GM12878 (cell line): ENCODE measurements at regions not wholly inside any gene's neighbourhood (a gene's known extent, or its start where the extent isn't known, plus 50 kb on each side); places are given as distances from the start of the nearest gene placed in this dataset.

Experiments used
- ATAC-seq: fragments of 200-7000 bp; cut with Tn5 transposase; 3 replicates; pipeline ENCODE4 v1.9.1; 2020; ENCODE audit warnings: mild to moderate bottlenecking, moderate library complexity
- BruUV-seq: library from RNA; stranded (reverse); fragments of 400-500 nt; replicated peaks from 2 replicates; lab custom pipeline; 2021; lab: Mats Ljungman, UMichigan
- CTCF ChIA-PET: fragments of 300-600 bp; sonication (Branson Sonifier 250); formaldehyde crosslinking; extraction: SDS; loops from one replicate; lab custom pipeline; 2021; ENCODE audit warnings: inconsistent platforms; lab: Yijun Ruan, JAX
- POLR2A ChIA-PET: fragments of 350-600 bp; formaldehyde crosslinking; extraction: SDS; loops from one replicate; lab custom pipeline; 2021; ENCODE audit warnings: inconsistent platforms; lab: Charles Lee
- RAD21 ChIA-PET: fragments of 300-600 bp; sonication (Branson Sonifier 250); formaldehyde crosslinking; loops from one replicate; lab custom pipeline; 2023; ENCODE audit warnings: antibody characterized with exemption; ENCODE audit not compliant: unreplicated experiment; lab: Charles Lee
- SMC1A ChIA-PET: fragments of 300-600 bp; sonication (Branson Sonifier 250); formaldehyde crosslinking; loops from one replicate; lab custom pipeline; 2023; ENCODE audit not compliant: unreplicated experiment, uncharacterized antibody; lab: Charles Lee
- DNase-seq: peaks from one replicate; pipeline ENCODE4 v3.0.0-alpha.2; 2011; ENCODE audit warnings: low read depth, low spot score
- FAIRE-seq: peaks from 3 replicates; lab custom pipeline; 2011; peaks lifted over from hg19 to GRCh38; lab: Jason Lieb, UNC
- H2AFZ ChIP-seq: 2 replicates; pipeline ENCODE4 v1.6.0; 2011; ENCODE audit warnings: low read depth, low read length, control low read depth; ENCODE audit not compliant: control insufficient read depth
- H3K27ac ChIP-seq: 2 replicates; pipeline ENCODE4 v1.5.1; 2011; ENCODE audit warnings: control low read depth; ENCODE audit not compliant: control insufficient read depth, insufficient read depth
- H3K27me3 ChIP-seq, 2 experiments: replicated peaks in 1 of 2; 2 replicates each; pipeline versions ENCODE4 v1.6.0 to v1.6.1; 2011; ENCODE audit warnings: low read length in 1 of 2; ENCODE audit not compliant: control insufficient read depth in 2 of 2, insufficient read depth in 2 of 2
- H3K36me3 ChIP-seq, 2 experiments: 2 replicates each; pipeline ENCODE4 v1.5.1; 2011; ENCODE audit warnings: low read length in 1 of 2; ENCODE audit not compliant: control insufficient read depth in 2 of 2, insufficient read depth in 2 of 2
- H3K4me1 ChIP-seq: 2 replicates; pipeline ENCODE4 v1.6.1; 2011; ENCODE audit warnings: mild to moderate bottlenecking, low read length, moderate library complexity, mixed read lengths; ENCODE audit not compliant: control insufficient read depth, insufficient read depth
- H3K4me2 ChIP-seq: 2 replicates; pipeline ENCODE4 v1.6.0; 2011; ENCODE audit warnings: control low read depth; ENCODE audit not compliant: control insufficient read depth, insufficient read depth
- H3K4me3 ChIP-seq: fragments of 200-600 bp; sonication (generic); 2 replicates; pipeline ENCODE4 v1.5.1; 2016
- H3K79me2 ChIP-seq: 2 replicates; pipeline ENCODE4 v1.6.0; 2011; ENCODE audit warnings: low read length; ENCODE audit not compliant: control insufficient read depth, insufficient read depth
- H3K9ac ChIP-seq: 2 replicates; pipeline ENCODE4 v1.8.0; 2011; ENCODE audit warnings: low read length, control low read depth, mixed read lengths; ENCODE audit not compliant: control insufficient read depth, insufficient read depth
- H3K9me3 ChIP-seq: replicated peaks from 3 replicates; pipeline ENCODE4 v1.5.1; 2011; ENCODE audit warnings: mild to moderate bottlenecking, low read length; ENCODE audit not compliant: control insufficient read depth, insufficient read depth
- H4K20me1 ChIP-seq: 2 replicates; pipeline ENCODE4 v1.6.0; 2011; ENCODE audit not compliant: control insufficient read depth, insufficient read depth
- BRCA1 ChIP-seq: IDR thresholded peaks from 2 replicates; pipeline ENCODE4 v1.6.1; 2011; ENCODE audit warnings: low read depth, low read length, improper control_type of control experiment
- EP300 ChIP-seq, 2 experiments: fragments of 150-350 bp in 1 of 2; IDR thresholded peaks; 2 replicates each; pipeline ENCODE4 v1.6.1; 2011 to 2012; ENCODE audit warnings: low read depth in 2 of 2, low read length in 2 of 2, borderline replicate concordance in 1 of 2, improper control_type of control experiment in 1 of 2, inconsistent platforms in 1 of 2; ENCODE audit not compliant: control insufficient read depth in 1 of 2
- ESRRA ChIP-seq: IDR thresholded peaks from 2 replicates; pipeline ENCODE4 v1.6.1; 2012; ENCODE audit warnings: mild to moderate bottlenecking, low read length, improper control_type of control experiment
- FOS ChIP-seq: IDR thresholded peaks from 3 replicates; pipeline ENCODE4 v1.6.1; 2011; ENCODE audit warnings: borderline replicate concordance; ENCODE audit not compliant: insufficient read length; ENCODE audit errors: extremely low read depth
- SUPT20H ChIP-seq: IDR thresholded peaks from 2 replicates; pipeline ENCODE4 v1.6.1; 2011; ENCODE audit warnings: low read depth, mild to moderate bottlenecking, low read length, moderate library complexity, borderline replicate concordance; ENCODE audit not compliant: control insufficient read depth
- TCF12 ChIP-seq: IDR thresholded peaks from 2 replicates; pipeline ENCODE4 v1.6.1; 2011; ENCODE audit warnings: low read depth, mild to moderate bottlenecking, low read length
- ZBED1 ChIP-seq: IDR thresholded peaks from 2 replicates; pipeline ENCODE4 v1.6.1; 2016; ENCODE audit warnings: borderline replicate concordance
- ZNF274 ChIP-seq: IDR thresholded peaks from one replicate; pipeline ENCODE4 v1.8.0; 2011; ENCODE audit not compliant: insufficient read length, insufficient read depth
- WGBS: methylation state at CpG from one replicate; pipeline ENCODE4 v1.1.6; 2016; ENCODE audit warnings: low lambda C conversion rate; ENCODE audit not compliant: insufficient replicate concordance, insufficient coverage; ENCODE audit errors: missing lambda C conversion rate; 5-methylcytosine and 5-hydroxymethylcytosine counted together
- in situ Hi-C: fragments of 300-500 bp; cut with MboI; formaldehyde crosslinking; loops from 9 replicates; pipeline ENCODE4 v1.14.3; 2018; ENCODE audit warnings: mixed read lengths
- intact Hi-C: fragments of 100-400 bp; cut with micrococcal nuclease; formaldehyde crosslinking; loops from one replicate; pipeline ENCODE4 v1.14.2; 2022; ENCODE audit not compliant: unreplicated experiment
- TF ChIP-seq, protein P1 (sequence below): fragments of 450-650 bp; formaldehyde crosslinking; IDR thresholded peaks from 2 replicates; pipeline ENCODE4 v1.4.0; 2020; ENCODE audit warnings: mild to moderate bottlenecking, moderate library complexity
- TF ChIP-seq, protein P2 (sequence below): fragments of 450-650 bp; IDR thresholded peaks from 2 replicates; pipeline ENCODE4 v1.6.1; 2017; ENCODE audit warnings: mild to moderate bottlenecking
- TF ChIP-seq, protein P3 (sequence below): fragments of 450-650 bp; IDR thresholded peaks from 2 replicates; pipeline ENCODE4 v1.6.1; 2017; ENCODE audit warnings: mild to moderate bottlenecking, moderate library complexity

DNA sequence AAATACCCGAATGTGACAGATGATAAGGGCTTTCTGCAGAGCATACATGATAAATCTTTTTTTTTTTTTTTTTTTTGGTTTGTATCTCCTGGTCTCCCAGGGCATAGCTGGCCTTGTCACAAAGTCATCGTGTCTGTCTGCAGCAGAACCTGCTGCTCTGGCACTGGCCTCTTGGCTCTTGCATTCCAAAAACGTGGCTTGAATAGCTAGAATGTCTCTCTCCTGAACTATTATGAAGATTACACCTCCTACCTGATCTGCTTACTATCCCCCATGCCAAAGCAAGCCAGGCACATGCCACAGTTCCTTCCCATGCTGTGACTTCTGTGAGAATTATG is 50.4 kb upstream of the SCRG1 start:
- H3K27me3 ChIP-seq, result no peaks in the 10 kb centered on the region
- SMC1A ChIA-PET, result interaction anchor here (1.0 kb wide), 1 partner anchor 14 kb away, joined by 3 read pairs; no protein-coding TSS in a partner anchor
- no peak overlapping the region for H2AFZ ChIP-seq
- in situ Hi-C loops (no loop called here), intact Hi-C loops (no loop called here)
- RAD21 ChIA-PET, result interaction anchor here (0.7 kb wide), 1 partner anchor 522 kb away, joined by 3 read pairs; no protein-coding TSS in a partner anchor
- H3K4me1 ChIP-seq, result no peaks in the 10 kb centered on the region
- H3K9ac ChIP-seq, result no peak overlapping the region
- no peaks in the 10 kb centered on the region for H3K79me2 ChIP-seq
- CTCF ChIA-PET, result interaction anchor here (0.8 to 4.8 kb wide), 2 partner anchors 29 to 45 kb away, joined by 3 to 25 read pairs; no protein-coding TSS in a partner anchor
- POLR2A ChIA-PET, result interaction anchor here (0.8 kb wide), 1 partner anchor 10 kb away, joined by 3 read pairs; no protein-coding TSS in a partner anchor
- no peak overlapping the region for H3K4me3 ChIP-seq
- no peak overlapping the region for H3K4me2 ChIP-seq
- H4K20me1 ChIP-seq, result no peaks in the 10 kb centered on the region
- no peak overlapping the region for H3K27ac ChIP-seq
- H3K36me3 ChIP-seq, result no peaks in the 10 kb centered on the region
- no peaks in the 10 kb centered on the region for H3K9me3 ChIP-seq
- FAIRE-seq (no peak), DNase-seq (no peak), ATAC-seq (no peak)
- no peak for TF ChIP-seq ESRRA
- TF ChIP-seq FOS, result no peak
- no peak for TF ChIP-seq TCF12
- TF ChIP-seq EP300 (IDR thresholded peaks at IDR 0.05; ENCODE audit: borderline replicate concordance in 1 of 2, control insufficient read depth in 1 of 2, low read depth in 2 of 2, low read length in 2 of 2), result no peak
- TF ChIP-seq, protein P1, sequence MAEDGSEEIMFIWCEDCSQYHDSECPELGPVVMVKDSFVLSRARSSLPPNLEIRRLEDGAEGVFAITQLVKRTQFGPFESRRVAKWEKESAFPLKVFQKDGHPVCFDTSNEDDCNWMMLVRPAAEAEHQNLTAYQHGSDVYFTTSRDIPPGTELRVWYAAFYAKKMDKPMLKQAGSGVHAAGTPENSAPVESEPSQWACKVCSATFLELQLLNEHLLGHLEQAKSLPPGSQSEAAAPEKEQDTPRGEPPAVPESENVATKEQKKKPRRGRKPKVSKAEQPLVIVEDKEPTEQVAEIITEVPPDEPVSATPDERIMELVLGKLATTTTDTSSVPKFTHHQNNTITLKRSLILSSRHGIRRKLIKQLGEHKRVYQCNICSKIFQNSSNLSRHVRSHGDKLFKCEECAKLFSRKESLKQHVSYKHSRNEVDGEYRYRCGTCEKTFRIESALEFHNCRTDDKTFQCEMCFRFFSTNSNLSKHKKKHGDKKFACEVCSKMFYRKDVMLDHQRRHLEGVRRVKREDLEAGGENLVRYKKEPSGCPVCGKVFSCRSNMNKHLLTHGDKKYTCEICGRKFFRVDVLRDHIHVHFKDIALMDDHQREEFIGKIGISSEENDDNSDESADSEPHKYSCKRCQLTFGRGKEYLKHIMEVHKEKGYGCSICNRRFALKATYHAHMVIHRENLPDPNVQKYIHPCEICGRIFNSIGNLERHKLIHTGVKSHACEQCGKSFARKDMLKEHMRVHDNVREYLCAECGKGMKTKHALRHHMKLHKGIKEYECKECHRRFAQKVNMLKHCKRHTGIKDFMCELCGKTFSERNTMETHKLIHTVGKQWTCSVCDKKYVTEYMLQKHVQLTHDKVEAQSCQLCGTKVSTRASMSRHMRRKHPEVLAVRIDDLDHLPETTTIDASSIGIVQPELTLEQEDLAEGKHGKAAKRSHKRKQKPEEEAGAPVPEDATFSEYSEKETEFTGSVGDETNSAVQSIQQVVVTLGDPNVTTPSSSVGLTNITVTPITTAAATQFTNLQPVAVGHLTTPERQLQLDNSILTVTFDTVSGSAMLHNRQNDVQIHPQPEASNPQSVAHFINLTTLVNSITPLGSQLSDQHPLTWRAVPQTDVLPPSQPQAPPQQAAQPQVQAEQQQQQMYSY, result no peak
- TF ChIP-seq, protein P2, sequence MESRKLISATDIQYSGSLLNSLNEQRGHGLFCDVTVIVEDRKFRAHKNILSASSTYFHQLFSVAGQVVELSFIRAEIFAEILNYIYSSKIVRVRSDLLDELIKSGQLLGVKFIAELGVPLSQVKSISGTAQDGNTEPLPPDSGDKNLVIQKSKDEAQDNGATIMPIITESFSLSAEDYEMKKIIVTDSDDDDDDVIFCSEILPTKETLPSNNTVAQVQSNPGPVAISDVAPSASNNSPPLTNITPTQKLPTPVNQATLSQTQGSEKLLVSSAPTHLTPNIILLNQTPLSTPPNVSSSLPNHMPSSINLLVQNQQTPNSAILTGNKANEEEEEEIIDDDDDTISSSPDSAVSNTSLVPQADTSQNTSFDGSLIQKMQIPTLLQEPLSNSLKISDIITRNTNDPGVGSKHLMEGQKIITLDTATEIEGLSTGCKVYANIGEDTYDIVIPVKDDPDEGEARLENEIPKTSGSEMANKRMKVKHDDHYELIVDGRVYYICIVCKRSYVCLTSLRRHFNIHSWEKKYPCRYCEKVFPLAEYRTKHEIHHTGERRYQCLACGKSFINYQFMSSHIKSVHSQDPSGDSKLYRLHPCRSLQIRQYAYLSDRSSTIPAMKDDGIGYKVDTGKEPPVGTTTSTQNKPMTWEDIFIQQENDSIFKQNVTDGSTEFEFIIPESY, result no peak
- no peak for TF ChIP-seq ZBED1
- no peak for TF ChIP-seq ZNF274
- TF ChIP-seq SUPT20H, result no peak
- TF ChIP-seq, protein P3, sequence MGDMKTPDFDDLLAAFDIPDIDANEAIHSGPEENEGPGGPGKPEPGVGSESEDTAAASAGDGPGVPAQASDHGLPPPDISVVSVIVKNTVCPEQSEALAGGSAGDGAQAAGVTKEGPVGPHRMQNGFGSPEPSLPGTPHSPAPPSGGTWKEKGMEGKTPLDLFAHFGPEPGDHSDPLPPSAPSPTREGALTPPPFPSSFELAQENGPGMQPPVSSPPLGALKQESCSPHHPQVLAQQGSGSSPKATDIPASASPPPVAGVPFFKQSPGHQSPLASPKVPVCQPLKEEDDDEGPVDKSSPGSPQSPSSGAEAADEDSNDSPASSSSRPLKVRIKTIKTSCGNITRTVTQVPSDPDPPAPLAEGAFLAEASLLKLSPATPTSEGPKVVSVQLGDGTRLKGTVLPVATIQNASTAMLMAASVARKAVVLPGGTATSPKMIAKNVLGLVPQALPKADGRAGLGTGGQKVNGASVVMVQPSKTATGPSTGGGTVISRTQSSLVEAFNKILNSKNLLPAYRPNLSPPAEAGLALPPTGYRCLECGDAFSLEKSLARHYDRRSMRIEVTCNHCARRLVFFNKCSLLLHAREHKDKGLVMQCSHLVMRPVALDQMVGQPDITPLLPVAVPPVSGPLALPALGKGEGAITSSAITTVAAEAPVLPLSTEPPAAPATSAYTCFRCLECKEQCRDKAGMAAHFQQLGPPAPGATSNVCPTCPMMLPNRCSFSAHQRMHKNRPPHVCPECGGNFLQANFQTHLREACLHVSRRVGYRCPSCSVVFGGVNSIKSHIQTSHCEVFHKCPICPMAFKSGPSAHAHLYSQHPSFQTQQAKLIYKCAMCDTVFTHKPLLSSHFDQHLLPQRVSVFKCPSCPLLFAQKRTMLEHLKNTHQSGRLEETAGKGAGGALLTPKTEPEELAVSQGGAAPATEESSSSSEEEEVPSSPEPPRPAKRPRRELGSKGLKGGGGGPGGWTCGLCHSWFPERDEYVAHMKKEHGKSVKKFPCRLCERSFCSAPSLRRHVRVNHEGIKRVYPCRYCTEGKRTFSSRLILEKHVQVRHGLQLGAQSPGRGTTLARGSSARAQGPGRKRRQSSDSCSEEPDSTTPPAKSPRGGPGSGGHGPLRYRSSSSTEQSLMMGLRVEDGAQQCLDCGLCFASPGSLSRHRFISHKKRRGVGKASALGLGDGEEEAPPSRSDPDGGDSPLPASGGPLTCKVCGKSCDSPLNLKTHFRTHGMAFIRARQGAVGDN, result no peak
- TF ChIP-seq BRCA1, result no peak
- WGBS, result 21% methylated on average over 3 of the region's 3 CpGs
- BruUV-seq, result no TSS peak
